SIG-M5 (cell line): ENCODE measurements at regions not wholly inside any gene's neighbourhood (a gene's known extent, or its start where the extent isn't known, plus 50 kb on each side); places are given as distances from the start of the nearest gene placed in this dataset.

Experiments
- DNase-seq: peaks from one replicate; lab custom pipeline; 2025; lab: John Stamatoyannopoulos, UW

DNA sequence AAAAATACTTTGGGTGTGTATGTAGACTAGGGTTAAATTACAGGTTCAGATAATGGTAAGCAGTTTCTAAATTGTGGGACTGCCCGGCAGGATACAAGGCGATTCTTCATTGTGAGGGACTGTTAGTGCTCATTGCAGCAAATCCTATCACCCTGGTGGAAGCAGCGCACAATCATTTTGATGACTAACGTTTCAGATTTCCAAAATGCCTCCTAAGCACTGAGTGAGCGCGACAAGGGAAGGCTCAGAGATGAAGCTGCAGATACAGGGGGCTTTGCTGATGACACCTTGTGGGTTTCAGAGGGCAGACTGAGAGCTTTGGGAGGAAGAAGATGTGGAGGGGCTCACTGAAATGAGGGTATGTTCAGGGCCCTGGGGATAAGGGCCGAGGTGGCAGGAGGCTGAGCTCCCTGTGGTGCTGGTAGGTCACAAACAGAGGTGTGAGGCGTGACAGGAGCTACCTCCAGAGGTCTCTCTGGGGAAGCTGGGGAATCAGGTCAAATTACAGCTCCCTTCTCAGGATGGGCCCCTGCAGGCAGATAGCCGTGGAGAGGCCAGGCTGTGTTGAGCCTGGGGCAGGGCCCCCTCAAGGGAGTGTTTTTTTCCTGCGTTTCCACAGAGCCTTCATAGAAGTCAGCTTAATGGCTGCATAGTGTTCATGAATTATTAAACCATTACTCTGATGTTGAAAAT is 84.5 kb upstream of the FYN start:
- DNase-seq = no peak

DNA sequence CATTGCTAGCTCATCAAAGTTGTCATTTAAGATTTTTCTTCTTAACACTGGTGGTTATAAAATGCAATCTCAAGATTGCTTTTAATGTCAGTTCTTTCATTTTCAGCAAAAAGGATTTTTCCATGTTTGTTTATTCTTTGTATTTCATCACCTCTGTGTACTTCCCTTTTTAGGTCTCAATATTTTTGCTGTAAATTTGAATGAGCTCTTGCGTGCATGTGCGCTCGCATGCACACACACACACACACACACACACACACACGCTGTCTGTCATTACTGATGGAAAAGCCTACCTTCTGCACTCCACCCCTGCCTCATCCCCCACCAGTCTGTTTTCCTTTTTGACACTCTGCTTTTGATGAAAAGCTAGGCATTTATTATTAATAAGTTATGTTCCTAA is 85.3 kb upstream of the FYN start:
- no peak for DNase-seq

GRCh38 chr6:111959766-111960165 is 86.5 kb upstream of the FYN start:
- DNase-seq = no peak

DNA sequence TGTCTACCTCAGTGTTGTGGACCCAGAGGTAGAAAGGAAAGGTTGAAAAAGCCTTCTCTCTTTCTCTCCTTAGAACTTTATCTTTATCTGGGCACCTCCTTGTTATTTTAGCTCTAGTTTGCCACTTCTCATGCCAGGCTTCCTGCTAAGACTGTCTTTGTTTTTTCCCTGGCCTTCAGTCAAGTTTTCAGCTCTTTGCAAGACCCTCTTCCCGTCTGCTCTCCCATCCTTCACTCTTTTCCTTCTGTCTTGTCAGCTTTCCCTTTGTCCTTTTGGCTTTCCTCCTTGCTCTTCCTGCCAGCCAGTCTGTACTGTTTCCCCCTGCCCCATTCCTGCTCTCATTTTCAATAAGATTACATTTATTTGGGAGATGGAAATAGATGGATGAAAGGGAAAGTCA is 86.8 kb upstream of the CCN6 start:
- no peak for DNase-seq

GRCh38 chr6:111970426-111970825 is 83.5 kb upstream of the CCN6 start:
- DNase-seq = peak; percentile 48

DNA sequence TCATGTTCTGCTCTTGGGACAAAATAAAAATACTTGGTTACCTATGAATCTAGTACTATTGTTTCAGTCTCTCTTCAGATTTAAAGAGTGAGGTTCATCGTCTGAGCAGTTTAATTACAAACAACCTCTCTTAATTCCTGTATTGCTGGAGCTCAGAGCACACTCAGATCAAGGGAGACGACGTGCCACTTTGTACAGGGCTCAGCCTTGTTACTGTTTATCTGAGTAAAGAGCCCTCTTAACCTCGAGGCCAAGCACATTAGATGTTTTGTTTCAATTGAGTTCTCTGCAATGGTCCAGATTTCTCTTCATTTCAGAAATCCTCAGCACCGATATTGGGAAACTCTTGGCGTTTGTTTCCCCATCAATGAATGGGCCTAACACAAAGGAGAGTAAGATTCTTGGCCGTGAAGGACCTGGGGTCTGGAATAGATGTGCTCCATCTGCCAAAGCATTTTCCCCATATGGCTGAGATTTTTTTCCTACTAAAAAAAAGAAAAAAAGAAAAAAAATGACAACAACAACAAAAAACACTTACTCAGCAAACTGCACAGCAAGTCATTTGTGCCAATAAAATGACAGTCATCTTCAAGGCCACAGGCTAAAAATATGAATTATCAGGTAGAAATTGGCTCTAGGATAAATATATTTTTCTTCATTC is 82.6 kb upstream of the CCN6 start:
- no peak for DNase-seq

GRCh38 chr6:111971866-111972532 is 81.9 kb upstream of the CCN6 start:
- no peak for DNase-seq

GRCh38 chr6:111972745-111973117 is 81.2 kb upstream of the CCN6 start:
- DNase-seq = no peak

DNA sequence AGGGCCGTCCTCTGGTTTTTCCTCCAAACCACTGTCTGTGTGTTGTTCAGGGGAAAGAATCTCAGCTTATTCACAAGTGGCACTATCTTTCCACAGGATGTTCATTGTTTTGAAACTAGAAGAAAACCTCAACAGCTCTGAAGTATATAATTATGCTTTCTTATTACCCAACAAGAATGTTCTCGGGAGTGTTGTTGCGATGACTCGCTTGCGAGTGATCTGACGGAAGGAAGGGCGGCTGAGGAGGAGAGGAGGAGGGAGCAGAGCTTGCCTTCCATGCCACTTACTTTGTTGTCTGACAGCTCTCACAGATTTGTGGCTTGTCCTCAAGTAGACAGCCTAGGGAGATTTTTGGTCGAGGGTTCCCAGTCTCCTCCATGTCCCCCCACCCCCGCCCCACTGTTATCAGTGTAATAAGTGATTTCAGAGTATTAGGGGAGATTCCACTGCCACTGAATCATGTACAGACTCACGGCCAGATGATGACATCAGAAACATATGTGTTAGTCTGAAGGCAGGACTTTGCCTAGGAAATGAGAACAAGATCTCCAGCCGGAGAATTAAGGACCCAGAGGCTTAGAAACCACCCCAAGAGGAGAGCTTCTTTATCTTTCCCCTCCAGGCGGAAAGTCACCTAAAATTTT is 80.7 kb upstream of the CCN6 start:
- DNase-seq = peak; percentile 33

DNA sequence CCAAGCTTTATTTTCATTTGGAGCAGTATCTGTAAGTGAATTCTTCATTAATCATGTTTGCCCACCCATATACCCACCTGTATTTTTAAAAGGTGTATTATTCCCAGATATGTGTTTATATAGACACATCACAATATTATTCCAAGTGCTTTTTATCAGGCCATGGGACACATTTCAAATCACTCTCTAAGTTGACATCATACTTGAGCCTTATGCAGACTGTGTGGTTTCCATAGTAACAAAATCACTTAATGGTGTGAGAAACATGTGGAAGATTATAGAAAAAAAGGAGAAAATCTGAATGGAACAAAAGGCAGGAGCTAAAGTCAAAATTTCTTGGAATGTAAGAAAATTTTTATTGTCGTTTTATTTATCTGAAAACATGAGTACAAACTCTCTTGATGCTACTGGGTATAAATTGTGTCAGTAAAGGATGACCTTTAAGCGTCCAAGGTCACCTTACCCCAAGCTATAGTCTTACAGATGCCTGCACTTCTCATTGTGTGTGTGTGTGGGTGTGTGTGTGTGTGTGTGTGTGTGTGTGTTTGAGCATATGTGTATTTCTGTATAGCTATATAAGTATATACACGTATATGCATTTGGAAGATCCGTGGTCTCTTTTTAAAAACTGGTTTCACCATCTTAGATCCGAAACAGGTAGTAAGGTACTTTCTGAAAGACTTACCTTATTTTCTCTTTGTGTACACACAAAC is 79.8 kb upstream of the CCN6 start:
- DNase-seq = no peak

GRCh38 chr6:111975466-111975865 is 78.4 kb upstream of the CCN6 start:
- no peak for DNase-seq

- no peak for DNase-seq
These were observed 77.8 kb upstream of the CCN6 start for GRCh38 chr6:111976139-111976538.

GRCh38 chr6:111978532-111979149 is 75.3 kb upstream of the CCN6 start:
- DNase-seq = no peak

- no peak for DNase-seq
These were observed 74.3 kb upstream of the CCN6 start for GRCh38 chr6:111979633-111980032.

- DNase-seq = no peak
These were observed 73.8 kb upstream of the CCN6 start for GRCh38 chr6:111980143-111980542.

DNA sequence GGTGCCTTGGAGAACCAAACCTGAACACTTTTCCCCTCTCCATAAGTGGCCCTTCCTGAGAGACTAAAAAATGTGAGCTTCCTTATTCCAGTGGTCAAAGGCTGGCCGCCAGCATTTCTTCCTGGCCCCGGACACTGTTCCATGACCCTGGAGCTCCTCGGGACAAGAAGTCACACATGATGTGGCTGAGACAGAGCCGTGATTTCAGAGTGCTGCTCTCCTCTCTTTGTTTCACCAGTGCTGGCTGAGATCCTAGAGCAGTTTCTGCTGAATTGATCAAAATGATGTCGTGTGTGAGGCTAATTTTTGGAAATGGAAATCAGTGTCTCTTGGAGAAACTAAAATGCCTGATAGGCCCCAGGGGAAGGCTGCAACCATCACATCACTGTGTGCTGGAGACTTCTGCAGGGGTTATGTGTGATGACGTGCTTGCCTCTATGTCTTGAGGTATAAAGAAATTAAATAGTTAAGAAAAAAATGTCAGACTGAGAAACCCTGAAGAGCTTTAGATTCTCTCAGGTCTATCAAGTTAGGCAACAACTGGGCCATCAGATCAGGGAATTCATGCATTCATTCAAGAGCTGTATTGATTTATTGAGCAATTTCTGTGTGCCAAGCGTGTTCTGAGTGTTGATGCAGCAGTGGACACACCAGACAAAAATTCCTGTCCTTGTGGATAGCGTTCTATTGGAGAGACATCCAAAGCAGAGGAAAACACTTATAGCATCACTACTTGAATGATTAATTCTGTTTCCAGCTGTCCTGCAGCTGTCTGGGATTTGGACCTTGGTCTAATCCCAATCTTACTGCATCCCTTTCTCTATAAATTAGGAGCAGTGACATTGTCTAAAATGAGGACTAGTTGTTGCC is 72.7 kb upstream of the CCN6 start:
- DNase-seq = no peak

GRCh38 chr6:111982681-111983080 is 71.2 kb upstream of the CCN6 start:
- no peak for DNase-seq

- DNase-seq = no peak
These were observed 70.7 kb upstream of the CCN6 start for GRCh38 chr6:111983193-111983592.

DNA sequence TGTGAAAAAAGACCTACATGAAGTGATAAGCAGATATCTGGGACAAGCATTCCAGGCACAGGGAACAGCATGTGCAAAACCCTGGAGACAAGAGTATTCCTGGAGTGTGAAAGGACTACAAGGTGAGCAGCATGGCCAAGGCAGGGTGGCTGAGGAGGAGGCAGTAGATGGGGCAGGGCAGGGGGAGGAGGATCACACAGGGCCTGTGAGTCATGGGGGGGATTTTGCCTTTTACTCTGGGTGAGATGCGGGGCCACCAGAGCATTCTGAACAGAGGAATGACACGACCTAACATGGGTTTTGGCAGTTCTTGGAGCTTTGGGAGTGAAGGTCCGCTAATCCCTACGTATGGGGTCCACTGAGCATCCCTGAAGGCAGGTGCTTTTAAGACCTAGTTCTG is 69.8 kb upstream of the CCN6 start:
- DNase-seq = no peak

GRCh38 chr6:111984516-111985201 is 69.2 kb upstream of the CCN6 start:
- DNase-seq = no peak
